ENCODE measurements at regions not wholly inside any gene's neighbourhood (a gene's known extent, or its start where the extent isn't known, plus 50 kb on each side); places are given as distances from the start of the nearest gene placed in this dataset.

- DNase-seq (ENCODE audit: low read depth) = no peak
- H3K27me3 ChIP-seq (ENCODE audit: control insufficient read depth, insufficient read depth, low read length) = no peaks in the 10 kb centered on the region
- no peak for TF ChIP-seq CTCF (IDR thresholded peaks at IDR 0.05; ENCODE audit: insufficient read depth, low read length, poor library complexity, severe bottlenecking)
- H3K36me3 ChIP-seq (ENCODE audit: control insufficient read depth, insufficient read depth, low read length) = no peaks in the 10 kb centered on the region
- H3K4me3 ChIP-seq (ENCODE audit: low read depth, low read length) = no peak overlapping the region
Measured at GRCh38 chr5:20231040-20231439, 243.0 kb upstream of the CDH18 start.

- DNase-seq (ENCODE audit: low read depth) = no peak
- no peak for TF ChIP-seq CTCF (IDR thresholded peaks at IDR 0.05; ENCODE audit: insufficient read depth, low read length, poor library complexity, severe bottlenecking)
- no peaks in the 10 kb centered on the region for H3K36me3 ChIP-seq (ENCODE audit: control insufficient read depth, insufficient read depth, low read length)
- H3K4me3 ChIP-seq (ENCODE audit: low read depth, low read length) = no peak overlapping the region
- no peaks in the 10 kb centered on the region for H3K27me3 ChIP-seq (ENCODE audit: control insufficient read depth, insufficient read depth, low read length)
Measured at GRCh38 chr5:20230010-20230409, 242.0 kb upstream of the CDH18 start.

GRCh38 chr5:20229303-20230005 is 241.5 kb upstream of the CDH18 start:
- no peak for DNase-seq (ENCODE audit: low read depth)
- no peak overlapping the region for H3K4me3 ChIP-seq (ENCODE audit: low read depth, low read length)
- no peaks in the 10 kb centered on the region for H3K27me3 ChIP-seq (ENCODE audit: control insufficient read depth, insufficient read depth, low read length)
- no peaks in the 10 kb centered on the region for H3K36me3 ChIP-seq (ENCODE audit: control insufficient read depth, insufficient read depth, low read length)
- TF ChIP-seq CTCF (IDR thresholded peaks at IDR 0.05; ENCODE audit: insufficient read depth, low read length, poor library complexity, severe bottlenecking) = no peak

GRCh38 chr5:20224966-20225365 is 237.0 kb upstream of the CDH18 start:
- no peak overlapping the region for H3K4me3 ChIP-seq (ENCODE audit: low read depth, low read length)
- no peaks in the 10 kb centered on the region for H3K36me3 ChIP-seq (ENCODE audit: control insufficient read depth, insufficient read depth, low read length)
- DNase-seq (ENCODE audit: low read depth) = no peak
- TF ChIP-seq CTCF (IDR thresholded peaks at IDR 0.05; ENCODE audit: insufficient read depth, low read length, poor library complexity, severe bottlenecking) = no peak
- H3K27me3 ChIP-seq (ENCODE audit: control insufficient read depth, insufficient read depth, low read length) = no peaks in the 10 kb centered on the region

- Histone ChIP-seq H3K27me3 (ENCODE audit: control insufficient read depth, insufficient read depth, low read length) (no peaks in the 10 kb centered on the region), H3K4me3 (ENCODE audit: low read depth, low read length) (no peak overlapping the region), H3K36me3 (ENCODE audit: control insufficient read depth, insufficient read depth, low read length) (no peaks in the 10 kb centered on the region)
- TF ChIP-seq CTCF (IDR thresholded peaks at IDR 0.05; ENCODE audit: insufficient read depth, low read length, poor library complexity, severe bottlenecking) = no peak
- no peak for DNase-seq (ENCODE audit: low read depth)
Measured at GRCh38 chr5:20224046-20224445, 236.0 kb upstream of the CDH18 start.

- no peak for DNase-seq (ENCODE audit: low read depth)
- no peaks in the 10 kb centered on the region for H3K36me3 ChIP-seq (ENCODE audit: control insufficient read depth, insufficient read depth, low read length)
- H3K27me3 ChIP-seq (ENCODE audit: control insufficient read depth, insufficient read depth, low read length) = no peaks in the 10 kb centered on the region
- TF ChIP-seq CTCF (IDR thresholded peaks at IDR 0.05; ENCODE audit: insufficient read depth, low read length, poor library complexity, severe bottlenecking) = no peak
- no peak overlapping the region for H3K4me3 ChIP-seq (ENCODE audit: low read depth, low read length)
Measured at GRCh38 chr5:20223451-20223850, 235.5 kb upstream of the CDH18 start.

All from kidney epithelial cell (primary cell).